HEK293 (cell line): ENCODE measurements at regions not wholly inside any gene's neighbourhood (a gene's known extent, or its start where the extent isn't known, plus 50 kb on each side); places are given as distances from the start of the nearest gene placed in this dataset.

ENCODE experiments used
- CTCF ChIA-PET: fragments of 350-600 bp; formaldehyde crosslinking; extraction: SDS; loops from one replicate; lab custom pipeline; 2021; ENCODE audit warnings: antibody characterized with exemption; lab: Yijun Ruan, JAX
- POLR2A ChIA-PET: fragments of 300-600 bp; formaldehyde crosslinking; extraction: SDS; loops from one replicate; lab custom pipeline; 2020; ENCODE audit warnings: antibody characterized with exemption, inconsistent platforms; lab: Yijun Ruan, JAX
- H3K27ac ChIP-seq: fragments of 200-500 bp; sonication (Bioruptor generic); 2 replicates; pipeline ENCODE4 v1.5.1; 2014; ENCODE audit warnings: low read depth, low read length, control low read depth, inconsistent platforms; ENCODE audit errors: extremely low read depth
- H3K36me3 ChIP-seq, 2 experiments: fragments of 200-500 bp in 1 of 2; sonication (Bioruptor generic) in 1 of 2; 1 replicate in 1 of 2; 2 replicates in 1 of 2; pipeline ENCODE4 v1.5.1; 2014 to 2017; ENCODE audit warnings: inconsistent platforms in 2 of 2, low read length in 2 of 2; ENCODE audit not compliant: control insufficient read depth in 2 of 2, insufficient read depth in 1 of 2
- H3K4me1 ChIP-seq: fragments of 200-500 bp; sonication (Bioruptor generic); 2 replicates; pipeline ENCODE4 v1.5.1; 2014; ENCODE audit warnings: mild to moderate bottlenecking, low read length, inconsistent platforms; ENCODE audit not compliant: control insufficient read depth, insufficient read depth
- H3K4me3 ChIP-seq: 2 replicates; pipeline ENCODE4 v1.5.1; 2011; ENCODE audit warnings: low read depth, mild to moderate bottlenecking, control low read depth, low read length, moderate library complexity
- H3K9me3 ChIP-seq: fragments of 200-500 bp; sonication (Bioruptor generic); 2 replicates; pipeline ENCODE4 v1.5.1; 2014; ENCODE audit warnings: low read depth, low read length, inconsistent platforms; ENCODE audit not compliant: control insufficient read depth, insufficient read depth
- BCL11B ChIP-seq: fragments of 450-650 bp; formaldehyde crosslinking; IDR thresholded peaks from 2 replicates; pipeline ENCODE4 v1.5.1; 2016; ENCODE audit warnings: low read depth, missing biosample characterization, missing genetic modification characterization
- BCL6B ChIP-seq: fragments of 450-650 bp; formaldehyde crosslinking; IDR thresholded peaks from 2 replicates; pipeline ENCODE4 v1.5.1; 2017; ENCODE audit warnings: missing biosample characterization, missing genetic modification characterization
- FEZF1 ChIP-seq: fragments of 450-650 bp; formaldehyde crosslinking; IDR thresholded peaks from 2 replicates; pipeline ENCODE4 v1.5.1; 2016; ENCODE audit warnings: missing biosample characterization, missing genetic modification characterization
- GLIS2 ChIP-seq: fragments of 450-650 bp; formaldehyde crosslinking; IDR thresholded peaks from 2 replicates; pipeline ENCODE4 v1.5.1; 2016; ENCODE audit warnings: missing biosample characterization, missing genetic modification characterization
- IKZF3 ChIP-seq: fragments of 450-650 bp; IDR thresholded peaks from 2 replicates; pipeline ENCODE4 v1.5.0; 2018; ENCODE audit warnings: missing biosample characterization, mild to moderate bottlenecking, missing genetic modification characterization, moderate library complexity
- MZF1 ChIP-seq: fragments of 450-650 bp; formaldehyde crosslinking; IDR thresholded peaks from 2 replicates; pipeline ENCODE4 v1.5.1; 2017; ENCODE audit warnings: missing biosample characterization, missing genetic modification characterization, borderline replicate concordance
- PRDM1 ChIP-seq: fragments of 450-650 bp; formaldehyde crosslinking; IDR thresholded peaks from 2 replicates; pipeline ENCODE4; 2016; ENCODE audit warnings: missing biosample characterization, missing genetic modification characterization
- REST ChIP-seq: fragments of 450-650 bp; formaldehyde crosslinking; IDR thresholded peaks from 2 replicates; pipeline ENCODE4 v1.5.1; 2016; ENCODE audit warnings: missing biosample characterization, missing genetic modification characterization
- SCRT1 ChIP-seq: fragments of 450-650 bp; formaldehyde crosslinking; IDR thresholded peaks from 2 replicates; pipeline ENCODE4 v1.5.1; 2016; ENCODE audit warnings: missing biosample characterization, missing genetic modification characterization, borderline replicate concordance
- SP7 ChIP-seq: fragments of 450-650 bp; formaldehyde crosslinking; IDR thresholded peaks from 2 replicates; pipeline ENCODE4 v1.5.1; 2016; ENCODE audit warnings: missing biosample characterization, missing genetic modification characterization
- ZBTB11 ChIP-seq: fragments of 450-650 bp; formaldehyde crosslinking; conservative IDR thresholded peaks from 2 replicates; pipeline ENCODE4 v1.5.1; 2016; ENCODE audit warnings: low read depth, missing biosample characterization, missing genetic modification characterization
- ZFHX2 ChIP-seq: fragments of 450-650 bp; formaldehyde crosslinking; conservative IDR thresholded peaks from 2 replicates; pipeline ENCODE4 v1.5.1; 2016; ENCODE audit warnings: missing biosample characterization, missing genetic modification characterization
- ZNF155 ChIP-seq: fragments of 450-650 bp; formaldehyde crosslinking; IDR thresholded peaks from 2 replicates; pipeline ENCODE4 v1.5.1; 2016; ENCODE audit warnings: missing biosample characterization, missing genetic modification characterization
- ZNF16 ChIP-seq: fragments of 450-650 bp; formaldehyde crosslinking; IDR thresholded peaks from 2 replicates; pipeline ENCODE4 v1.5.1; 2016; ENCODE audit warnings: low read depth, missing biosample characterization, missing genetic modification characterization
- ZNF335 ChIP-seq: fragments of 450-650 bp; formaldehyde crosslinking; conservative IDR thresholded peaks from 2 replicates; pipeline ENCODE4 v1.5.1; 2016; ENCODE audit warnings: missing biosample characterization, missing genetic modification characterization
- ZNF394 ChIP-seq: fragments of 450-650 bp; formaldehyde crosslinking; IDR thresholded peaks from 2 replicates; pipeline ENCODE4 v1.5.1; 2016; ENCODE audit warnings: missing biosample characterization, missing genetic modification characterization, mild to moderate bottlenecking, moderate library complexity, borderline replicate concordance
- ZNF398 ChIP-seq: fragments of 450-650 bp; formaldehyde crosslinking; IDR thresholded peaks from 2 replicates; pipeline ENCODE4 v1.5.1; 2017; ENCODE audit warnings: missing biosample characterization, missing genetic modification characterization
- ZNF416 ChIP-seq: fragments of 450-650 bp; formaldehyde crosslinking; IDR thresholded peaks from 2 replicates; pipeline ENCODE4 v1.5.1; 2016; ENCODE audit warnings: missing biosample characterization, missing genetic modification characterization
- ZNF510 ChIP-seq: fragments of 450-650 bp; formaldehyde crosslinking; IDR thresholded peaks from 2 replicates; pipeline ENCODE4 v1.5.1; 2018; ENCODE audit warnings: mild to moderate bottlenecking, missing genetic modification characterization, missing biosample characterization; ENCODE audit not compliant: insufficient replicate concordance
- ZNF513 ChIP-seq: fragments of 450-650 bp; IDR thresholded peaks from 2 replicates; pipeline ENCODE4 v1.5.1; 2018; ENCODE audit warnings: missing biosample characterization, missing genetic modification characterization
- ZNF704 ChIP-seq: fragments of 450-650 bp; formaldehyde crosslinking; IDR thresholded peaks from 2 replicates; pipeline ENCODE4 v1.5.1; 2016; ENCODE audit warnings: missing biosample characterization, missing genetic modification characterization

- TF ChIP-seq ZNF513 (no peak), ZBTB11 (no peak), REST (no peak)
Measured at GRCh38 chr14:22394616-22395015, 194.4 kb downstream of the DAD1 start (continued).

- no peaks in the 10 kb centered on the region for H3K36me3 ChIP-seq
- CTCF ChIA-PET, result interaction anchor here (0.7 to 9.6 kb wide), 3 partner anchors 79 to 169 kb away, joined by 4 to 209 read pairs (median 39); no protein-coding TSS in a partner anchor
- TF ChIP-seq ZNF510 (tag by site-specific recombination) (no peak), ZNF16 (tag by site-specific recombination) (no peak), IKZF3 (tag by site-specific recombination) (no peak), ZNF394 (tag by site-specific recombination) (no peak), BCL6B (tag by site-specific recombination) (no peak), BCL11B (tag by site-specific recombination) (no peak), FEZF1 (tag by site-specific recombination) (no peak), GLIS2 (tag by site-specific recombination) (no peak), PRDM1 (no peak), SCRT1 (tag by site-specific recombination) (no peak), ZNF398 (tag by site-specific recombination) (no peak), ZFHX2 (no peak), ZNF155 (tag by site-specific recombination) (no peak), ZNF416 (tag by site-specific recombination) (no peak), MZF1 (tag by site-specific recombination) (no peak), SP7 (tag by site-specific recombination) (no peak), ZNF335 (tag by site-specific recombination) (no peak), ZNF704 (tag by site-specific recombination) (no peak)
- TF ChIP-seq, all 188 proteins: peak for 0
- H3K4me1 ChIP-seq, result no peaks in the 10 kb centered on the region
- POLR2A ChIA-PET, result no interaction called here
- no peaks in the 10 kb centered on the region for H3K9me3 ChIP-seq
- no peak overlapping the region for H3K4me3 ChIP-seq
- no peak overlapping the region for H3K27ac ChIP-seq
Measured at GRCh38 chr14:22393796-22394195, 195.2 kb downstream of the DAD1 start.
